CD4-positive, alpha-beta T cell (primary cell): ENCODE measurements at regions not wholly inside any gene's neighbourhood (a gene's known extent, or its start where the extent isn't known, plus 50 kb on each side); places are given as distances from the start of the nearest gene placed in this dataset.

Experiments used
- ATAC-seq: fragments of 200-7000 bp; cut with Tn5 transposase; one replicate; pipeline ENCODE4 v1.10.0; 2022; ENCODE audit warnings: mild to moderate bottlenecking; ENCODE audit not compliant: poor library complexity
- CTCF ChIA-PET: fragments of 350-600 bp; sonication (Branson Sonifier 250); formaldehyde crosslinking; loops from one replicate; lab custom pipeline; 2021; ENCODE audit warnings: antibody characterized with exemption, inconsistent platforms; lab: Charles Lee
- POLR2A ChIA-PET: fragments of 350-600 bp; sonication (Branson Sonifier 250); formaldehyde crosslinking; loops from one replicate; lab custom pipeline; 2021; ENCODE audit warnings: antibody characterized with exemption, inconsistent platforms; lab: Charles Lee
- DNase-seq, 14 experiments: peaks; one replicate each; pipeline ENCODE4 v3.0.0-alpha.2; 2013 to 2020; ENCODE audit warnings: mixed read lengths in 2 of 14
- H3K27ac ChIP-seq, 2 donors: one replicate each; pipeline versions ENCODE4 v1.5.1 to v1.7.0; 2013; ENCODE audit warnings: low read length in 2 of 2, low read depth in 1 of 2, mild to moderate bottlenecking in 1 of 2
- H3K27me3 ChIP-seq, 2 experiments: 1 replicate in 1 of 2; 2 replicates in 1 of 2; pipeline versions ENCODE4 v1.6.1 to v1.7.0; 2013; ENCODE audit warnings: low read length in 2 of 2, control low read depth in 1 of 2, mild to moderate bottlenecking in 1 of 2, moderate library complexity in 1 of 2; ENCODE audit not compliant: insufficient read depth in 2 of 2, control insufficient read depth in 1 of 2
- H3K36me3 ChIP-seq: one replicate; pipeline ENCODE4 v1.6.1; 2013; ENCODE audit warnings: low read length, control low read depth; ENCODE audit not compliant: insufficient read depth
- H3K4me1 ChIP-seq: one replicate; pipeline ENCODE4 v1.6.1; 2013; ENCODE audit warnings: low read length, control low read depth; ENCODE audit not compliant: insufficient read depth
- H3K4me3 ChIP-seq: one replicate; pipeline ENCODE4 v1.5.1; 2013; ENCODE audit warnings: mild to moderate bottlenecking, low read length, moderate library complexity
- H3K9me3 ChIP-seq, 2 experiments: 1 replicate in 1 of 2; 2 replicates in 1 of 2; pipeline versions ENCODE4 v1.6.1 to v1.7.0; 2013; ENCODE audit warnings: low read length in 2 of 2, mild to moderate bottlenecking in 2 of 2, control low read depth in 1 of 2, moderate library complexity in 1 of 2; ENCODE audit not compliant: control insufficient read depth in 1 of 2, insufficient read depth in 1 of 2
- H3K27ac Mint-ChIP-seq: one replicate; pipeline ENCODE4 v1.8.0; 2020; ENCODE audit warnings: mixed read lengths
- H3K27me3 Mint-ChIP-seq: one replicate; pipeline ENCODE4 v1.8.0; 2021; ENCODE audit warnings: mixed read lengths
- H3K36me3 Mint-ChIP-seq: one replicate; pipeline ENCODE4 v1.8.0; 2021; ENCODE audit warnings: low read depth, mixed read lengths
- H3K4me1 Mint-ChIP-seq: one replicate; pipeline ENCODE4 v1.8.0; 2021; ENCODE audit warnings: low read depth, mixed read lengths
- H3K4me3 Mint-ChIP-seq: one replicate; pipeline ENCODE4 v1.8.0; 2020; ENCODE audit warnings: mild to moderate bottlenecking, mixed read lengths
- H3K9me3 Mint-ChIP-seq: one replicate; pipeline ENCODE4 v1.8.0; 2020; ENCODE audit warnings: mixed read lengths
- CTCF ChIP-seq: fragments of 200-600 bp; IDR thresholded peaks from one replicate; pipeline ENCODE4 v1.8.0; 2022; ENCODE audit warnings: antibody characterized with exemption, mild to moderate bottlenecking
- intact Hi-C, 2 experiments: fragments of 100-400 bp; cut with DNase I in 1 of 2; cut with micrococcal nuclease in 1 of 2; formaldehyde crosslinking; loops; one replicate each; pipeline versions ENCODE4 v1.15.1 to v1.9.0; 2023 to 2025; cut with DNase I, micrococcal nuclease

DNA sequence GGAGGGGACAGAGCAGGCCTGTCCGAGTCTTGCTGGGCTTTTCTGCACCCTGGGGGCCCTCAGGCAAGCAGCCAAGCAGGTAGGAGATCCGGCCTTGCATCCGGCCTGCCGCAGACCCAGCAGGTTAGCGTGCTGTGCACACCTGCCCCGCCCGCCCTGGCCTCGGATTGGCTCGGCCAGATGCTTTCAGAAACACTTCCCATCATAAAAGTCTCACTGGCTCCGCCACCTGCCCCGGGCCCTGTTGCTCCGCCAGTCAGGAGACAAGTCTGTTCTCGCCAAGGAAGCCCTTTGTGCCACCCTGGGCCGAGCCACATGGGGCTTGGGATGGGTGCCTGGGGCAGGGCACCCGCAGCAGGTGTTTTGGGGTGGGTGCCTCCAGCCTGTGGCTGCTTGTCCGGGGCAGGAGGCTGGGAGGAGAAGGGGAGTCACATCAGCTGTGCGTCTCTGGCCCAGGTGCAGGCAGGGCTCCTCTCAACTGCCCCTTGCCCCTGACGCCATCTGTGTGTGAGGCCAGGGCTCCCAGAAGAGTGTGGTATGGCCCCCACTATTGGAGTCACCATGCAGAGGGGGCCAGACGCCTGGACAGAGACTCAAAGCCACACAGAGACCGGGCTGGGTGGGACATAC lies 228.2 kb upstream of the GSE1 start:
- H3K27ac Mint-ChIP-seq = no peak overlapping the region
- Histone ChIP-seq H3K4me1 (no peaks in the 10 kb centered on the region), H3K4me3 (no peak overlapping the region), H3K36me3 (no peaks in the 10 kb centered on the region), H3K27me3 (no peaks in the 10 kb centered on the region), H3K9me3 (no peaks in the 10 kb centered on the region), H3K27ac (no peak overlapping the region)
- H3K27me3 Mint-ChIP-seq = no peaks in the 10 kb centered on the region
- no peaks in the 10 kb centered on the region for H3K9me3 Mint-ChIP-seq
- H3K4me1 Mint-ChIP-seq = no peaks in the 10 kb centered on the region
- no peak for TF ChIP-seq CTCF
- intact Hi-C loops = no loop called here
- POLR2A ChIA-PET = no interaction called here
- DNase-seq (no peak), ATAC-seq (no peak)
- H3K4me3 Mint-ChIP-seq = no peak overlapping the region
- CTCF ChIA-PET = no interaction called here
- no peaks in the 10 kb centered on the region for H3K36me3 Mint-ChIP-seq

DNA sequence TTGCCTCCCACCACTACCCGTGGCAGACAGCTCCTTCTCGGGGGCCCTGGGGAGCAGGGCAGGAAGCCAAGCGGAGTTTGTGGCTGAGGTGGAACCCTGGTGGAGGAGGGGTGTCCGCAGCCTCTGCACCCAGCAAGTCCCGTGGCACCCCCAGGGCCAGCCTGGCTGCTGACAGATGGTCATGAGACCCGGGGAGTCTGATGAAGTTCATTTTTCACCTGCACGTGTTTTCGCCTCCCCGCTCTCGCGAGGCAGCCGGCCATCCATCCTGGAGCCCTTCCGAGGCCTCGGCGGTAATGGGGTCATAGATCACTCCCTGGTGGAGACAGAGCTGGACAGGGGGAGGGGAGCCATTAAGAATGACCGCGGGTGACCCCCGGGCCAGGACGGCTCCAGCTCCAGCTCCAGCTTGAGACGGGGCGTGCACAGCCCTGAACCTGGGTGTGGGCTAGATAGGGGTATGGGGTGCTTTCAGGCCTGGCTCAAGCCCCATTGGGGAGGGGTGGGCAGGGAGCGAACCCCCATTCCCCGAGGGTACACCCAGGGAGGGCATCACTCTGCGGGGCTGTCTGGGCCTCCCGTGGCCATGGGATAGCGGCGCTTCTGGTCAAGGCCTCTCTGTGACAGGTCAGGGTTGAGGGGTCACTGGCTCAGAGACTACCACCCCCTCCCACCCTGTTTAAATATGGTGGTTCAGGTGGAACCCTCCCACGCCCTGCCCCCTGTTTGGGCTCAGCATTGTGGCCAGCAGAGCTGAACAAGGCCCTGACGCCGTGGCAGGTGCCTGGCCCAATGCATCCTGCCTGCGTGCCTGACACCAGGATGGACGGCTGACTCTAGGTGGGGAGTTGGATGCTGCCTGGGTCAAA lies 227.4 kb upstream of the GSE1 start:
- no peak overlapping the region for H3K4me3 Mint-ChIP-seq
- H3K27me3 ChIP-seq = no peaks in the 10 kb centered on the region
- H3K36me3 ChIP-seq = no peaks in the 10 kb centered on the region
- no peak for TF ChIP-seq CTCF
- no peak overlapping the region for H3K27ac Mint-ChIP-seq
- no peaks in the 10 kb centered on the region for H3K9me3 ChIP-seq
- intact Hi-C loops = no loop called here
- no peaks in the 10 kb centered on the region for H3K9me3 Mint-ChIP-seq
- H3K4me1 Mint-ChIP-seq = no peaks in the 10 kb centered on the region
- no peak overlapping the region for H3K4me3 ChIP-seq
- no peak overlapping the region for H3K27ac ChIP-seq
- no peaks in the 10 kb centered on the region for H3K27me3 Mint-ChIP-seq
- DNase-seq = no peak
- ChIA-PET CTCF (no interaction called here), POLR2A (no interaction called here)
- H3K4me1 ChIP-seq = no peaks in the 10 kb centered on the region
- H3K36me3 Mint-ChIP-seq = no peaks in the 10 kb centered on the region
- ATAC-seq = no peak

DNA sequence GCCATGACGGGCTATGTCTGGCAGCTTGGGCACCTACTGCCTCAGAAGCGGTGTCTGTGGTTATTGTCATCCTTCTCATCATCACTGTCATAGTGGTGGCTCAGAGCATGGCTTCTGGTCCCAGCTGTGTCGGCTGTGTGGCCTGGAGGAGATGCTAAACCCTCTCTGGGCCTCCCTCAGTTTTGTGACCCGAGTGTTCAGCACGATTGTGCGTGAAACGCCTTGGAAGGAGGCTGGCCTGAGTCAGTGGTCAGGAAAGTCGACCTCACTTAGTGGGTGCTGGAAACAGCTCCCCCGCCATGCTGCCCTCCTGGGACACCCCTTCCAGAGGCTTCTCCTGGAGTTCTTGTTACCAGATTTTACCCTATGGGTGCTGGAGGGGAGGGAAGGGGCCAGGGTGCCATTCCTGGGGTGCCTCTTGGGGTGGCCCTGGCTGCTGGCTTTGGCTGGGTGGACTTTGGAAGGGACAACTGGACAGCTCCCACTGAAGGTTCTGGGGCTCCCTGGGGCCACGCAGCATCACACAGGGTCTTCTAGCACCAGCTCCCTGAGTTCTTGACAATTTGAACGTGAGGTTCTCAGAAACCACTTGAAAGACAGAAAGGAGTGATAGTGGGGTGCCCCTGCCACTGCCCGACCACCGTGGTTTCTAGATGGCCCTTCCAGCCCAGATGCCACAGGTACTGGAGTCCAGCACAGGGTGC lies 226.5 kb upstream of the GSE1 start:
- Mint-ChIP-seq H3K4me3 (no peak overlapping the region), H3K36me3 (no peaks in the 10 kb centered on the region), H3K27me3 (no peaks in the 10 kb centered on the region), H3K4me1 (no peaks in the 10 kb centered on the region), H3K9me3 (no peaks in the 10 kb centered on the region), H3K27ac (no peak overlapping the region)
- Histone ChIP-seq H3K36me3 (no peaks in the 10 kb centered on the region), H3K4me1 (no peaks in the 10 kb centered on the region), H3K27me3 (no peaks in the 10 kb centered on the region), H3K4me3 (no peak overlapping the region), H3K9me3 (no peaks in the 10 kb centered on the region), H3K27ac (no peak overlapping the region)
- DNase-seq = no peak
- POLR2A ChIA-PET = no interaction called here
- CTCF ChIA-PET = no interaction called here
- no peak for ATAC-seq
- intact Hi-C loops = no loop called here
- no peak for TF ChIP-seq CTCF
